Non-pigmented ciliary epithelial cell (primary cell): ENCODE measurements at regions not wholly inside any gene's neighbourhood (a gene's known extent, or its start where the extent isn't known, plus 50 kb on each side); places are given as distances from the start of the nearest gene placed in this dataset.

Experiments
- DNase-seq: peaks from one replicate; pipeline ENCODE4 v3.0.0-alpha.2; 2010; ENCODE audit warnings: low read depth

- no peak for DNase-seq
Observed at GRCh38 chr1:96996001-96996400, 274.4 kb downstream of the PTBP2 start.

- no peak for DNase-seq
Observed at GRCh38 chr1:96997717-96998116, 276.1 kb downstream of the PTBP2 start.

GRCh38 chr1:96998466-96998865 lies 276.9 kb downstream of the PTBP2 start:
- no peak for DNase-seq

GRCh38 chr1:96999191-96999590 lies 277.6 kb downstream of the PTBP2 start:
- no peak for DNase-seq

- no peak for DNase-seq
Observed at GRCh38 chr1:97004054-97004453, 282.5 kb downstream of the PTBP2 start.

GRCh38 chr1:97004743-97005142 lies 283.2 kb downstream of the PTBP2 start:
- no peak for DNase-seq

- DNase-seq, result peak; percentile 85
Observed at GRCh38 chr1:97006044-97006661, 284.6 kb downstream of the PTBP2 start.

GRCh38 chr1:97007840-97008604 lies 286.4 kb downstream of the PTBP2 start:
- no peak for DNase-seq

- no peak for DNase-seq
Observed at GRCh38 chr1:97010566-97011264, 289.1 kb downstream of the PTBP2 start.

GRCh38 chr1:97013136-97013535 lies 291.6 kb downstream of the PTBP2 start:
- DNase-seq, result no peak

GRCh38 chr1:97013941-97014340 lies 292.4 kb downstream of the PTBP2 start:
- no peak for DNase-seq

GRCh38 chr1:97014426-97014825 lies 292.8 kb downstream of the PTBP2 start:
- DNase-seq, result no peak

- DNase-seq, result no peak
Observed at GRCh38 chr1:97017895-97018294, 296.3 kb downstream of the PTBP2 start.
